ENCODE measurements at regions not wholly inside any gene's neighbourhood (a gene's known extent, or its start where the extent isn't known, plus 50 kb on each side); places are given as distances from the start of the nearest gene placed in this dataset.
"Not testable (repeated sequence)": the region's sequence is repeated elsewhere in the genome, so short reads cannot be mapped to it uniquely, and the experiment has no call there.

GRCh38 chr14:38000340-38000739 lies 207.4 kb upstream of the SSTR1 start:
- DNase-seq: no peak

- no peak for DNase-seq
These were observed 206.2 kb upstream of the SSTR1 start for GRCh38 chr14:38001501-38001900.

GRCh38 chr14:38003746-38004609 lies 203.7 kb upstream of the SSTR1 start:
- DNase-seq: no peak

DNA sequence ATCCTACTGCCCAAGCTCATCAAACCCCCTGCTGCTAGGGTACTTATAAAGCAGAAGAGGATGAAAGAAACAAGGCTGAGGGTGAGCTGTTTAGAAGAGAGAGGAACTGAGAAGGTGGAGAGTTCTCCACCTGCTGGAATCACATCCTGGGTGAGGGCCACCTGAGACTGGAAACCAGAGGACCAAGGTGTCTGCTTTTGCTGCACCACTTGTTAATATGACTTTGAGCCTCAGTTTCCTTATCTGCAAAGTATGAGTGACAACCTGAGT lies 203.2 kb upstream of the SSTR1 start:
- DNase-seq: no peak

DNA sequence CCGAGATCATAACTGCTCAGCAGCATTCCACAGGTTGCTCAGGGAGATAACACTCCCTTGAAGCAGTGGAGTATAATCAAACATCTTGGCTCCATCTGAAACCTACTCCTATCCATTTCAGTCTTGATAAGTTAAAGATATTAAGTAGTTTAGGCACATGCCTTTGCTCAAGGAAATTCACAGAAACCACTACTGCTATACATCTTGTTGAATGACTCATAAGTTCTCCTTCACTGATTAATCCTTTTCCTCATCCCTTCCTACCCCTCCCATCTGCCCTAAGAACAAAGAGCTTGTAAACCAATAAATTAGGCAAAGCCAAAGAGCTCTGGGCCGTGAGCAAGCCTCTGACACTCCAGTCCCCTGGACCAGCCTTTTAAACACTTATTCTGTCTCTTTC lies 196.5 kb upstream of the SSTR1 start:
- DNase-seq: not testable (repeated sequence)

DNA sequence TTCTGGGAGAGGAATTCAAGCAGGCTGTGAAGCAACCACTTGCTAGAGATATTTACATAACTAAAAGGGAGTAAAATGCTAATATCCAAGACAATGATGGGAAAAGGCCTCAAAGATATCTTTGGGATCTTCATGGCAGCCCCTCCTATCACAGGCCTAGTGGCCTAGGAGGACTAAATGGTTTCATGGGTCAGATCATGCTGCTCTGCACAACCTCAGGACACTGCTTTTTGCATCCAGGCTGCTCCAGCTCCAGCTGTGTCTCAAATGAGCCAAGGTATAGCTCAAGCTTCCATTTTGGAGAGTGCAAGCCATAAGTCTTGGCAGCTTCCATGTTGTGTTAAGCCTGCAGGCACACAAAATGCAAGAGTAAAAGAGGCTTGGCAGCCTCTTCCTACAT lies 195.6 kb upstream of the SSTR1 start:
- no peak for DNase-seq

DNA sequence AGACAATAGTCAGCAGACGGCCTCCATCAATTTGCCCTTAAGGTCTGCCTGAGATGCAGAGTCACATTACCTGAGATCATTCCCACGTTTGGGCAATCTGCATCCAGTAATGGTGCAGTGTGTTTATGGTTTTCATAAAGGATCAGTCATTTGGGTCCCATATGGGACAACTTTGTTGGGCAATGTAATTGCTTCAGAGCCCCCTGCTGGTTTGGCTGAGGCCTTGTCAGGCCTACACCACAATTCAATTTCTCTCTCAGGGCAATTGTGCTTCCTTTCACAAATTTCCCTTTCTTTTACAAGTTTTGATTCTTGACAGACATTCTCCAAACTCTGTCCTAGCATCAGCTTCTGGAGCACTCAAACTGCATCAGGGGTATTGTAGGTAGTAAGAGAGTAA lies 191.2 kb upstream of the SSTR1 start:
- no peak for DNase-seq

GRCh38 chr14:38021861-38022260 lies 185.8 kb upstream of the SSTR1 start:
- no peak for DNase-seq

- DNase-seq: no peak
These were observed 184.9 kb upstream of the SSTR1 start for GRCh38 chr14:38022775-38023174.

- no peak for DNase-seq
These were observed 169.5 kb upstream of the SSTR1 start for GRCh38 chr14:38038171-38038570.

DNA sequence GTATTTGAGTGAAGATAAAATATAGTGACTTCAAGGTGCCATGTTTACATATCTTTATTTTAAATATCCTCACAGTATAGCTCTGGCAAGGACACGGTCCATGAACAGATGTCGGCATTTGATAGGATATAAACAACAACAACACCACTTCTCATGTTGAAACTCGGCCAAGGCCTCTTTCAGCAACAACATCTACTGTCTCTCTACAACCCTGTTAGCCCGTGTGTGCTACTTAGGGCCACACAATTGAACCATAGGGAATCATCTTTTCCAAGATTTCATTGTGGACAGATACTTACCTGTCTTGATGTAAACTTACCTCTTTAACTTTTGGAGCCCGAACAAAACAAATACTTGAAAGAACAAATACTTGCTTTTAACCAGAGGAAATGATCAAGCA lies 168.7 kb upstream of the SSTR1 start:
- no peak for DNase-seq

GRCh38 chr14:38039496-38039895 lies 168.2 kb upstream of the SSTR1 start:
- DNase-seq: no peak

- no peak for DNase-seq
These were observed 167.3 kb upstream of the SSTR1 start for GRCh38 chr14:38040411-38040810.

GRCh38 chr14:38042322-38042721 lies 165.4 kb upstream of the SSTR1 start:
- no peak for DNase-seq

GRCh38 chr14:38044710-38045109 lies 163.0 kb upstream of the SSTR1 start:
- no peak for DNase-seq

DNA sequence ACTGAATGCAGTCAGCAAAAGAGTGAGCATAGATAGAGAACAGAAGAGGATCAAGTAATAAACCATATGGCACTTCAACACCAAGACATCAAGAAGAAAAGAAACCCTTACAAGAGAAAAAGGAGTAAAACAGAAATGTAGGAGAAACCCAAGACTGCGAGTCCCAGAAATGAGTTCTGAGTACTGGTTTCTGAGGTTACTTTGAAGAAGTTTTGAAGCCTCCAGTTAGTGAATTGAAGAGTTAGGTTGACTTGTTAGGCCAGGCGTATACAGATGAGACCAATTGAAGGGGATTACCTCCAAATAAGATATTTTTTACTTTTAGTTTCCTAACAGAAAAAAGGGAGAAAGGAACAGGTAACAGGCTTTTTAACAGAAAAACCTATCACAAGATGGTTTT lies 162.2 kb upstream of the SSTR1 start:
- DNase-seq: no peak

- DNase-seq: no peak
These were observed 161.5 kb upstream of the SSTR1 start for GRCh38 chr14:38046160-38046559.

GRCh38 chr14:38047195-38047902 lies 160.4 kb upstream of the SSTR1 start:
- DNase-seq: no peak

DNA sequence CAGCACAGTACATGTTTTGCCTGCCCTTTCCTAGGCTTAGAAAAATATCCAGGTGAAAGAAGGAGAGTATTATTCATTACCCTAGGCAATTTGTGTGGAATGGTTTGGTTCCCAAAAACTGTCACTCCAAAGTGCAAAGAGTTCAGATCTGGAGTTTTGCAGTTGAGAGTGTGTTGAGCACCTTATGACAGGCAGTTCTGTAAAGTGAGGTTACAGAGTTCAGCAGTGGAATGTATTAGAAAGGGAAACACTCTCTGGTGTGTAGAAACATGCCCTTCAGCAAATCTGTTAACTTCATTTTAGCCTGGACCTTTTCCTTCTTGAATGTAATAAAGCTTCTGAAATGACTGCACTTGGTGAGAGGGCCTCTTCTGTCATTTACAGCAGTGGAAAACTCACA lies 154.0 kb upstream of the SSTR1 start:
- DNase-seq: no peak

- no peak for DNase-seq
These were observed 151.4 kb upstream of the SSTR1 start for GRCh38 chr14:38056270-38056669.

GRCh38 chr14:38062223-38062622 lies 145.5 kb upstream of the SSTR1 start:
- not testable (repeated sequence) for DNase-seq

GRCh38 chr14:38063711-38064320 lies 143.9 kb upstream of the SSTR1 start:
- no peak for DNase-seq

DNA sequence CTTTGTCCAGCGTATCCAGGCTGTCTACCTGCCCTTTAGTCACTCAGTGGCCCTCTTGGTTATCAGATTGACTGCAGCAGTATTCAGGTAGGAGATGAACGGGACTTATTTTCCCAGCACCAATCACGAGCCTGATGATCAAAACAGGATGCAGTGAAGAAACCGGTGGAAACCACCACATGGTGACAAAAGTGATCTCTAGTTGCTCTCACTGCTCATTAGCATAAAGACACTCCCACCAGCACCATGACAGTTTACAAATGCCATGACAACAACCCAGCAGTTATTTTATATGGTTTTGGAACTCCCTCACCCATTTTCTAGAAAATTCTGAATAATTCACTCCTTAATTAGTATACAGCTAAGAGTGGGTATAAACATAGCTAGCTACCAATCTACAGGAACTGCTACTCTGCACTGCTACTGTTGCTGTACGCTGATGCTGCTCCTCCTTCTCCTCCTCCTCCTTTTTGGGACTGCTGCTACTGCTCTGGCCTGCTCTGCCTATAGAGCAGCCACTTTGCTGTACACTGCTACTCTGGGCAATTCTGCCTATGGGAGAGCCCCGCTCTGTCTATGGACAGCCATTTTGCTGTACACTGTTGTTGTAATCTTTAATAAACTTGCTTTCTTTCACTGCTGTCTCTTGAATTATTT lies 142.5 kb upstream of the SSTR1 start:
- no peak for DNase-seq
